DMS153 treated with DMSO at 0.1 percent for 48 hours (cell line): ENCODE measurements at regions not wholly inside any gene's neighbourhood (a gene's known extent, or its start where the extent isn't known, plus 50 kb on each side); places are given as distances from the start of the nearest gene placed in this dataset.
"Not testable (repeated sequence)": the region's sequence is repeated elsewhere in the genome, so short reads cannot be mapped to it uniquely, and the experiment has no call there.

Experiments
- DNase-seq: peaks from one replicate; lab custom pipeline; 2025; ENCODE audit not compliant: unreplicated experiment; lab: John Stamatoyannopoulos, UW

DNA sequence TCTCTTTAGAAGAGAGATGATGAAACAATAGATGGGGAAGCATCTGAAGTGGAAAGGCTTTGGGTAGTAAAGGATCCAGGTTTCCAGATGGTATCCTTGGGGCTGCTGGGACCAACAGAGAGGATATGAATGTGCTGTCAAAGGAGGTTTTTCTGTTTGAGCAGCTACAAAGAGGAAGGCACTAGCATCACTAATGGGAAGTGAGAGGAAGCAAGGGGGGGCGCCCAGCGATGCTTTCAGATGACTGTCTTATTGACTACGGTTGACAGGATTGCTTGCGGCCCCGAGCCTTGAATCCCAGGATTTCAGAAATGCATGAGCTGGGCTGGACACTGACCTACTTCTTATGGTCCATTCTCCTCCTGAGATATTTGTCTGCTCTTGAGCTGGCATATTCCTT lies 103.8 kb upstream of the GALNT15 start:
- DNase-seq = no peak

DNA sequence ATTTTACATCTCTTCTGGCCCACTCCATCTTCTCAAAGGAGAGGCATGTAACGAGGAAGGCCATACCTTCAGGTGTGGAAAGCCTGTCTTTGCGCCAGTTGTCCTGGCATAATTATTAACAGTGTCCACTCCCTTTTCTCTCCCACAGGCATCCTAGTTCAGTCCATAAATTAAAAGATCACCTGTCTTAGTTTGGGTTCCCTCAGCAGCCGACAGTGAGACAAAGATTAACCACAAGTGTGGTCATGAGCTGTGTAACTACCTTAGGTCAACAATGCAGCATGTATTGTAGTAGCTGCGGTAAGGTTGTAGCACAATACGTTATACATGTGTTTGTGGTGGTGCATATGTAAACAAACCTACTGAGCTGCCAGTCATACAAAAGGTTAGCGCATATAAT lies 103.3 kb upstream of the GALNT15 start:
- DNase-seq = no peak

DNA sequence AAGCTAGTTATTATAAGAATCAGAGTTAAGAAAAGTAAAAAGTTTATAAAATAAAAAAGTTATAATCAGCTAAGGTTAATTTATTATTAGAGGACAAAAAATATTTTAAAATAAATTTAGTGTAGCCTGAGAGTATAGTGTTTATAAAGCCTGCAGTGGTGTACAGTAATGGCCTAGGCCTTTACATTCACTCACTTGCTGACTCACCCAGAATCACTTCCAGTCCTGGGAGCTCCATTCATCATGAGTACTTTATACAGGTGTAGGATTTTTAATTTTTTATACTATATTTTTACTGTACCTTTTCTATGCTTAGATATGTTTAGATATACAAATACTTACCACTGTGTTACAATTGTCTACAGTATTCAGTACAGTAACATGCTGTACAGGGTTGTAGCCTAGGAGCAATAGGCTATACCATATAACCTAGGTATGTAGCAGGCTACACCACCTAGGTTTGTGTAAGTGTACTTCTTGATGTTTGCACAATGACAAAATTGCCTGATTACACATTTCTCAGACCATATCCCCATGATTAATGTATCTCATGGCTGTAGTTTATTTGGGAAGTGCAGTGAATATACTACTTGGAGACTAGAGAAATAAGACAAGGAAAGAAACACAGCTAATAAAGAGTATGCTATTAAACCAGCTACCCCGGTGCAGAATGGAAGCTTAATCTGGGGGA lies 101.9 kb upstream of the GALNT15 start:
- DNase-seq = no peak

DNA sequence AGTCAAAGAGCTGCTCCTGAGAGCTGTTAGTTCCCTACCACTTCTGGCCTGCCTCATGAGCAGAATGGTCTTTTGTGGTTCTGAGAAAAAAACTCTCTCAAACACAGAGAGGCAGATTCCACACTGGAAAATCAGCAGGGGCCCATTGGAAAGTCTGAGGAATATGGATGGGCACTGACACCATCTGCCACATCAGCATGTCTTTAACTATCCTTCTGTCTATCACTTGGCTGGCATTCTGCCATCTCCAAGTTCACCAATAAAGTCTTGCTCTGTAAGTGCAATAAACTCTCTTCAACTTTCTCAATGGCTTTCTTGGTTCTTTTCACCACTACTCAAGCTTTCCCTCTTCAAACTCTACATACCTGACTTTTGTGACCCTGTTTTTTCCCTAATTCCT lies 101.3 kb upstream of the GALNT15 start:
- no peak for DNase-seq

DNA sequence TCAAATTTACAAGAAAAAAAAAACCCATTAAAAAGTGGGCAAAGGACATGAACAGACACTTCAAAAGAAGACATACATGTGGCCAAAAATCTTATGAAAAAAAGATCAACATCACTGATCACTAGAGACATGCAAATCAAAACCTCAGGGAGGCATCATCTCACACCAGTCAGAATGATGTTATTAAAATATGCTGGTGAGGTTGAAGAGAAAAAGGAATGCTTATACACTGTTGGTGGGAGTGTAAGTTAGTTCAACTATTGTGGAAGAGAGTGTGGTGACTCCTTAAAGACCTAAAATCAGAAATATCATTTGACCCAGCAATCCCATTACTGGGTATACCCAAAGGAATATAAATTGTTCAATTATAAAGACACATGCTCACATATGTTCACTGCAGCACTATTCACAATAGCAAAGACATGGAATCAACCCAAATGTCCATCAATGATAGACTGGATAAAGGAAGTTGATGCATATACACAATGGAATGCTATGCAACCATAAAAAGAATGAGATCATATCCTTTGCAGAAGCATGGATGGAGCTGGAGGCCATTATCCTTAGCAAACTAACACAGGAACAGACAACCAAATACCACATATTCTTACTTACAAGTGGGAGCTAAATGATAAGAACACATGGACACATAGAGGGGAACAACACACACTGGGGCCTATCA lies 100.3 kb upstream of the GALNT15 start:
- DNase-seq = not testable (repeated sequence)

DNA sequence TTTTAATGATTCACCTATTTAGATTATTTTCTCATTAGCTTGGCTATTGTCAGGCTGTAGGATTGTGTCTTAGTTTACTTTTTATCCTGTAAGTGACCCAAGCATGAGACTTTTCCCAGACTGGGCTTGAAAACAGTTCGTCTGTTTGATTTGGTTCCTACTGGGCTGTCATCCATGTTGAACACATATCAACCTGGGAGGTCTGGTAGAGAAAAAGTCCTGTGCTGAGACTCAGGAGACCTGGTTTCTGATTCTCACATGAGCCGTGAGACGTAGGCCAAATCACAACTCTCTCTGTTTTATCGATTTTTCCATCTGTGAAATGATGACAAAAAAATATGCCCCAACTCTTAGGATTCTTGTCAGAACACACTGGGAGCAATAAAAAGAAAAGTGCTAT lies 98.8 kb upstream of the GALNT15 start:
- DNase-seq = no peak

DNA sequence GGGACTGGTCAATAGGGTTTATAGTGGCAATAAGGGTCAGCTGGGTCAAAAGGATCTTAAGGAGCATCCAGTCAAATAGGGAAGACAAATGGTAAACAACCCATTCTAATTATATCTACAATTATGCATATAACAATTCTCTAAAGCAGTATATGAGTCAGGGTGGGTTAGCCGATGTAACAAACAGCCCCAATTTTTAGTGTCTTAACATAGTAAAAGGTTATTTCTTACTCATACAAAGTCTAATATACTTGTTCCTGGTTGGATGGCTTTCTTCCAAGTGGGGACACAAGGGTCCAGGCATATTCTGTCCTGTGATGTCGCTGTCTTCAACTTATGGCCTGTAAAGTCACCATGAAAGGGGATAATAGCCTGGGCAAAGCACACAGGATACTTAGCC lies 97.9 kb upstream of the GALNT15 start:
- no peak for DNase-seq

DNA sequence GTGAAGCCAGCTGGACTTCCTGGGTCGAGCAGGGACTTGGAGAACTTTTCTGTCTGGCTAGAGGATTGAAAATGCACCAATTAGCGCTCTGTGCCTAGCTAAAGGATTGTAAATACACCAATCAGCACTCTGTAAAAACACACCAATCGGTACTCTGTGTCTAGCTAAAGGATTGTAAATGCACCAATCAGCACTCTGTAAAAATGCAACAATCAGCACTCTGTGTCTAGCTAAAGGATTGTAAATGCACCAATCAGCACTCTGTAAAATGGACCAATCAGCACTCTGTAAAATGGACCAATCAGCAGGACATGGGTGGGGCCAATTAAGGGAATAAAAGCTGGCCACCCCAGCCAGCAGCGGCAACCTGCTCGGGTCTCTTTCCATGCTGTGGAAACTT lies 97.3 kb upstream of the GALNT15 start:
- not testable (repeated sequence) for DNase-seq

DNA sequence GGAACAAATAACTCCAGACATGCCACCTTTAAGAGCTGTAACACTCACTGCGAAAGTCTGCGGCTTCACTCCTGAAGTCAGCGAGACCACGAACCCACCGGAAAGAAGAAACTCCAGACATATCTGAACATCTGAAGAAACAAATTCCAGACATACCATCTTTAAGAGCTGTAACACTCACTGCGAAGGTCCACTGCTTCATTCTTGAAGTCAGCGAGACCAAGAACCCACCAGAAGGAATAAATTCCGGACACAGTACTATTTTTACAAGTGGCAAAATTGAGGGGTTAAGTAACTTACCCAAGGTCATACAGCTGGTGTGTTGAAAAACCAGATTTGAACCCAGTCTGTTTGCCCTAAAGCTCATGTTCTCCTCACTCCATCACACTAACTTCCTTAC lies 96.8 kb upstream of the GALNT15 start:
- DNase-seq = not testable (repeated sequence)

DNA sequence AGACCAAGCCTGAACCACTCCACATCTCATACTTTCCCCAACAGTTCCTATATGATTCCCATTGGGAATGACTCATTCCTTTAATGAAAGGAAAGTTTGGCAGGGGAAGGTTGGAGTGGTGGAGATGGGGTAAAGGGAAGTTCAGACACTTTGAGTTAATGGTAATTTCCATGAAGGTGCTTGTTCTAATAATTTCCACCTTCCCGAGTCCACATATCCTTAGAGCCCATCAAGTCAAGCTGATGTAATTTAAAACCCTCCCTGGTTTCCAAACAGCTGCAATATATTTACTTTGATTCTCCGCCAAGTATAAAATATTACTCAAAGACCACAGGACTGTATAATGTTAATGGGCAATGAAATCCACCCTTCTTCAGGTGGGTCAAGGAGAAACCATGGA lies 95.0 kb upstream of the GALNT15 start:
- no peak for DNase-seq

DNA sequence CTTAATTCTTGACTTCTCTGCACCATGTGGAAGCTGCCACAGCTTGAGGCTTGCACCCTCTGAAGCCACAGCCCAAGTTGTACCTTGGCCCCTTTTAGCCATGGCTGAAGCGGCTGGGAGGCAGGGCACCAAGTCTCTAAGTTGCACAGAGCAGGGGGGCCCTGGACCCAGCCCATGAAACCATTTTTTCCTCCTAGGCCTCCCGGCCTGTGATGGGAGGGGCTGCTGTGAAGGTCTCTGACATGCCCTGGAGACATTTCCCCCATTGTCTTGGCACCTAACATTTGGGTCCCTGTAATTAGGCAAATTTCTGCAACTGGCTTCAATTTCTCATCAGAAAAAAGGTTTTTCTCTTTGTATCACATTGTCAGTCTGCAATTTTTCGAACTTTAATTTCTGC lies 92.8 kb upstream of the GALNT15 start:
- DNase-seq = no peak

DNA sequence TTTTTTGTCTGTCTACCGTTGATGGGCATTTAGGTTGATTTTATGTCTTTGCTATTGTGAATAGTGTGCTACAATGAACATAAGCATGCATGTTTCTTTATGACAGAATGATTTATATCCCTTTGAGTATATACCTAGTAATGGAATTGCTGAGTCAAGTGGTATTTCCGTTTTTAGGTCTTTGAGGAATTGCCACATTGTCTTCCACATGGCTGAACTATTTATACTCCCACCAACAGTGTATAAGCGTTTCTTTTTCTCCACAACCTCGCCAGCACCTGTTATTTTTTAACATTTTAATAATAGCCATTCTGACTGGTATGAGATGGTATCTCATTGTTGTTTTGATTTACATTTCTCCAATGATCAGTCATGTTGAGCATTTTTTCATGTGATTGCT lies 89.6 kb upstream of the GALNT15 start:
- DNase-seq = no peak

DNA sequence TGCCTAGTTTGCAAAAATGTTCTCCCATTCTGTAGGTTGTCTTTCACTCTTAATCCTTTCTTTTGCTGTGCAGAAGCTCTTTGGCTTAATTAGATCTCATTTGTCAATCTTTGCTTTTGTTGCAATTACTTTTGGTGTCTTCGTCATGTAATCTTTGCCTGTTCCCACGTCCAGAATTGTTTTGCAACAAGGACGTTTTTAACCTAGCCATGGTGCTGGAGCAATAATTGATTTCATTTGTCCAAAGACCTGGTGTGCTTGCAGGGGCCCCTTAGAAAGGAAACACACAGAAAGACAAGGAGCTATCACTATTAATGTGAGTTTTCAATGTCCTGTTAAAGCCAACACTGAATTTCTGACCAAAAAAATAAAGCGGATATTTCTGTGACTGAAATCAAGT lies 89.1 kb upstream of the GALNT15 start:
- DNase-seq = no peak

DNA sequence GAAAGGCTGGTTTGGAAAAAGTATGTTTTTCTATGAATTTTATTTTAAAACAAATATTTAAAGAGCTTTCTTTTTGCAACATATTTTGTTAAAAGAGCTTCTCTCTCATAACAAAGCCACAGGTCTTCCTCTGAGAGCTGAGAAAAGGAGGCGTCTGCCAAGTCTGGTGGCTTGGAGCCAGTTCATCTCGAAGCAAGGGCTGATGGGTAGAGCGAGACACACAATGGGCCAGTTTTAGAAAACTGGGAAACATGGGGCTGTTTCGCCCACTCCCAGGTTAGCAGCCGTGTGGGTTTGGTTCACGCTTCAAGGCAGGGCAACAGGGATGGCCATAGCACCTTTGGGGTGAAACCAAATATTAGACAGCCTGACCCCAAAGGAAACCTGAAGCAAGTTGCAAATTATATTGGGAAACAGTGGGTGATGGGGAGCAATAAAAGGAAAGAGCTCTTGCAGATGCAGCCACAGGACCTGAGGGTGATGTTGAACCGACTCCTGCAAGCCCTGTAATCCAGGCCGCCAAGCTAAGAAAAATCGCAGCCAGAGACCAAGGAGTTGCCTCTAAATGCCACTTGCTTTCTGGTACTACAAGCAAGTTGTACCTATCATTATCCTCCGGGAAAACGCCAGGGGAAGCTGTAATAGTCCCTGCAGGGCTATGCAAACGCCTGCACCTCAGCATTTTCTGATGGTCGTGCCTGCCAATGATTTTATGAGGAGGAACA lies 88.4 kb upstream of the GALNT15 start:
- DNase-seq = no peak

DNA sequence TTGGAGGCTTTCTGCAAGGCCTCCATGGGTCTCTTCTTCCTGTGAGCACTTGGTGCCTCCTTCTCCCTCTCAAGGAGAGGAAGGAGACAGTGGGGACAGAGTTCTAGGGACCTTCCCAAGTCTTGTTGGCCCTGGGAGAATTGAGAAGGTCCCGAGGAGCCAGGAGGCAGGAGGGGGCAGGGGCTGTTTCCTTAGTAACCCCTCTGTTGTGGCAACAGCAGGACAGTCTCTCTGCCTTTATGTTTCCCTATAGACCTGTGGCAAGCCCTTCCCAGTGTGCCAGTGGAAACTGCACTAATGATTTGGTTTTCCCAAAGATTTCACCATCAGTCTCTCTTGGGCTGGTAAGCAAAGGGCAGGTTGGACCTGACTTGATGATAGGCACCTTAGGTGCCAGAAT lies 87.8 kb upstream of the GALNT15 start:
- no peak for DNase-seq

DNA sequence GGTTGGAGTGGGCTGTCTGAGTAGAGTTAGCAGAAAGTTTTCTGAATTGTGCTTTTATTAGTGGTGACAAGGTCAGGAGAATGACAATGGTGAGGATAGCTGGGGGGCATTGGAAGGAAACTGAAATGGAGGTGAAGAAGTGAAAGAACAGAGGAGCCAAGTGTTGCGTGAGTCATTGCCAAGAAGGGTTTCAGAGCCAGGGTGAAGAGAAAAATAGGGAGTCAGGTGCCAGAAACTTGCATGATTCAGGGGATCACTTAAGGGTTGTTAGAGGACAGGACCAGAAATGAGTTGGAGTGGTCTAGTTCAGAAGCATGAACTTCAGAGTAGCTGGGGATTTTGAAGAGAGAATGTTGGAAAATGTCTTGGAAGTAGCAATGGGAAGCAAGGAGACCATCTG lies 86.0 kb upstream of the GALNT15 start:
- no peak for DNase-seq

DNA sequence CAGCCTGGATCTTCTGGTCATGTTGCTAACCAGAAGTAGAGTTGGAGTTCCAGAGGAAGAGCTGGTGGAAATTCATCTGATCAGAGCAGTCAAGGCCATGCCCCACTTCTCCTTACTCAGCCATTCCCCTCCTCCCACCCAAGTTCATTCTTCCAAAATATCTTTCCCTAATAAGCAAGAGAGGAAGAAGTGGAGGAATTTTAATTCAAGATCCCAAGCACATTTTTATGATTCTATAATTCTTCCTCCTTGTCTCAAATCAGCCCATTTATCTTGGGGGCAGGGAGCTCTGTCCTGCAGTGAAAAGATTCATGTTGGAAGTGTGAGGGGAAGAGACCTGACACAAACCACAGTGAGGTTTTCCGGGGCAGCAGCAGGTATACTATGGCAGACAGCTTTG lies 85.0 kb upstream of the GALNT15 start:
- no peak for DNase-seq

DNA sequence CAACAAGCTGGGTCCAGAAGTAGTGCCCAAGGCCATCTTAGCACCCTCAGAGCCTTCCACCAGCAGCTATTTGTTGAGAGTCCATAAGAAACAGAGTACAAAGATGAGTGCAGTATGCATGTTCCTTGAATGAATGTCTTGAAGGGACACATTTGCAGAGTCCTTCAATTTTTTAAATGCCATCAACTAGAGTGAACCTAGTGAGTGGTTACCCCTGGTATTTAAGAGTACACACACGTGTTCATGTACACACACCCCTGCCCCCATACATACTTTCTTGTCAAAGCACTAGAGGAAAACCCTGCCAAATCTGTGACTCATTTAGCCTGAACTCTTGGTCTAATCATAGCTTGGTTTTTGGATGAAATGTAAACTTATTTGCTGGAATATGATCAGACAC lies 84.5 kb upstream of the GALNT15 start:
- DNase-seq = no peak

DNA sequence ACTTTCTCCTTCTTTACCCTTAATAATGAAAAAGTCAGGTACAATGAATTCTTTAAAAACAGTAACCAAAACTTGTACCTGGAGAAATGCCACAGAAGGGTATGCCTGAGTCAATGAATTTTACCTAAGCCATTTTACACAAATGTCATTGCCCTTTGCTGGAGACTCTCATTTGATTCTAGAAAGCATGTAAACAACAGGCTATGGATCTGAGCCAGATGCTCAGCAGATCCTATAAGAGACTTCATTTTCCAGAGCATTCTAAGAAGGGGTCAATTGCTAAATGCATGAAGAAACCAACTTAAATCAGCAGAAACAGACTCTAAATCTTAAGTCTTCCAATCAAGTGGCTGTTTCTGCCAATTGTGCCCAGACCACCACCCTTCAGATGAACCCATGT lies 83.8 kb upstream of the GALNT15 start:
- no peak for DNase-seq

DNA sequence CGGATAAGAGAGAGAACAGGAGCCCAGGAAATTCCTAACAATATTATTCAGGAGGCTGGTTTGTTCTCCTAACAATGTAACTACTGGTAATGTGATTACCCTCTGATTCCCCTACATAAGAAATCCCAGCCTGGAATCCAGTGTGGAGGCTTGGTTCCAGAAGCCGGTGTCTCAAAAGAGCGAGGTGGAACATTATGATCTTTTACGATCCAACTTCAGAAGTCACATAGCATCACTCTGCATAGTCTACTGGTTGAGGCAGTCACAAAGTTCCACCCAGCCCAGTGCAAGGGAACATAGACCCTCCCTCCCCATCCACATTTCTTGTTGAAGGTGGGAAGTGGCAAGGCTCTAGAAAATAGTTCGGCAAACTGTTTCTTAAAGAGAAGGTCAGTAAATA lies 81.6 kb upstream of the GALNT15 start:
- no peak for DNase-seq

DNA sequence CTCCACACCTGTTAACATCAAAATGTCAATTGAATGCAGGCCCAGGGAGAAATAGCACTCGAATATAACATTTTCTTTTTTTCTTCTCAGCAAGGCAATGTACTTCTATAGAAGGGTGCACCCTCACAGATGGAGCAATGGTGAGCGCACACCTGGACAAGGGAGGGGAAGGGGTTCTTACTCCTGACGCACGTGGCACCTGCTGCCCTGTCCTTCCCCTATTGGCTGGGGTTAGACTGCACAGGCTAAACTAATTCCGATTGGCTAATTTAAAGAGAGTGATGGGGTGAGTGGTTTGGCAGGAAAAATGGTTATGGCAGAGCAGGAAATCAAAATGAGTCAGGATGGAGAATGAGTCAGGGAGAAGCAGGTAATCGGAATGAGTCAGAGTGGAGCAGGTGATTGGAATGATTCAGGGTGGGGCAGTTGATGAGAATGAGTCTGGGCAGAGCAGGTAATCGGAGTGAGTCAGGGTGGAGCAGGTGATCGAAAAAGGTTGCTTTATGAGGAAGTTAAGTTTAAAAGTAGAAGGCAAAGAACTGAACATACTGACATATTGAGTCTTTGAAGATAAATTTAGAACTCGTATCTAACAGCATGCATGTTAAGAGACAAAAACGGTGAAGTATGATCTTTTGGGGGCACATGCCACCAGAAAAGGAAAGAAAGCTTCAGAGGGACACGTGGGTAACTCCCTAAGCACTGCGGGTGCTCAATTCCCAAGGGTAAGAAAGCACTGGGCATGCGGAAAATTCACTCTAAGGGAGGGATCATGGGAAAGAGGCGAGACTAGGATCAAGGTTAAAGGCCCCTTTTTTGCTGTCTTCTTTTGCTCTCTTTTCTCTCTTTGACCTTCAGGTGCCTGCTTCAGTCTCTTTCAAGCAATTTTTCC lies 72.9 kb upstream of the GALNT15 start:
- no peak for DNase-seq
